MCF 10A (cell line): ENCODE measurements at regions not wholly inside any gene's neighbourhood (a gene's known extent, or its start where the extent isn't known, plus 50 kb on each side); places are given as distances from the start of the nearest gene placed in this dataset.

Experiments
- BruUV-seq: library from RNA; stranded (reverse); fragments of 400-500 nt; replicated peaks from 2 replicates; lab custom pipeline; 2021; lab: Mats Ljungman, UMichigan
- CTCF ChIA-PET: fragments of 300-600 bp; sonication (Branson Sonifier 250); formaldehyde crosslinking; extraction: SDS; loops from one replicate; lab custom pipeline; 2021; ENCODE audit warnings: antibody characterized with exemption, inconsistent platforms; lab: Yijun Ruan, JAX
- POLR2A ChIA-PET: fragments of 300-600, 350-650 bp; sonication (Branson Sonifier 250); formaldehyde crosslinking; extraction: SDS; loops from one replicate; lab custom pipeline; 2020; ENCODE audit warnings: antibody characterized with exemption, inconsistent platforms; lab: Yijun Ruan, JAX
- DNase-seq: peaks from one replicate; pipeline ENCODE4 v3.0.0-alpha.2; 2018; ENCODE audit not compliant: unreplicated experiment
- H3K27ac Mint-ChIP-seq: one replicate; pipeline ENCODE4 v1.8.0; 2022; ENCODE audit warnings: mild to moderate bottlenecking, low read depth, mixed read lengths; ENCODE audit not compliant: unreplicated experiment
- H3K27me3 Mint-ChIP-seq: one replicate; pipeline ENCODE4 v1.8.0; 2022; ENCODE audit warnings: mixed read lengths; ENCODE audit not compliant: insufficient read depth, unreplicated experiment
- H3K36me3 Mint-ChIP-seq: one replicate; pipeline ENCODE4 v1.8.0; 2022; ENCODE audit warnings: mild to moderate bottlenecking, moderate library complexity, mixed read lengths; ENCODE audit not compliant: insufficient read depth, unreplicated experiment
- H3K4me1 Mint-ChIP-seq: one replicate; pipeline ENCODE4 v1.8.0; 2022; ENCODE audit warnings: mixed read lengths; ENCODE audit not compliant: insufficient read depth, unreplicated experiment
- H3K4me3 Mint-ChIP-seq: one replicate; pipeline ENCODE4 v1.8.0; 2022; ENCODE audit warnings: mild to moderate bottlenecking, moderate library complexity, mixed read lengths; ENCODE audit not compliant: unreplicated experiment
- H3K9me3 Mint-ChIP-seq: one replicate; pipeline ENCODE4 v1.8.0; 2022; ENCODE audit warnings: mixed read lengths; ENCODE audit not compliant: unreplicated experiment
- intact Hi-C: fragments of 100-400 bp; cut with micrococcal nuclease; formaldehyde crosslinking; loops from 2 replicates; pipeline ENCODE4 v1.14.1; 2022
- TF ChIP-seq, protein P1 (sequence below): fragments of 200-600 bp; IDR thresholded peaks from one replicate; pipeline ENCODE4 v1.8.0; 2022; ENCODE audit warnings: antibody characterized with exemption, mild to moderate bottlenecking; ENCODE audit not compliant: unreplicated experiment

- H3K27ac Mint-ChIP-seq, result no peak overlapping the region
- BruUV-seq, result no TSS peak
Observed at GRCh38 chr2:153739394-153739793, 132.3 kb upstream of the GALNT13 start.

DNA sequence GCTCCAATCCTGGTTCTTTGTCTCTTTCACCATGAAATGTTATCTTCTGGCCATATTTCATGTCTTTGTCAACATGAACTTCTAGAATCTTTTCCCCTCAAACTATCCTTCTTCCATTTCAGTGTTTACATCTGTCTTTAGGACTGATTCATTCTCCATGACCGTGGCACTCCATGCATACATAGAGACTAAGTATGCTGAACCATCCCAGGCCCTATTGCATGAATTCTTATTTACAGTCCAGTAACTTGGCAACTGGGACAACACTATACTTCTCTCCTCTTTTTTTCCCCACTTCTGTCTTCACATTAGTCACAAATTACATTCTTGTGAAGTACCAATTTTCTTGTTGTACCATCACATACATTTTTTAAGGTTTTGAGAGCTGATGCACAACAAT, 109.8 kb upstream of the GALNT13 start:
- Mint-ChIP-seq H3K27me3 (no peaks in the 10 kb centered on the region), H3K27ac (no peak overlapping the region), H3K36me3 (no peaks in the 10 kb centered on the region), H3K4me3 (no peak overlapping the region), H3K9me3 (peaks cover 21% of the 10 kb centered on the region), H3K4me1 (no peaks in the 10 kb centered on the region)
- no peak for DNase-seq
- TF ChIP-seq, protein P1, sequence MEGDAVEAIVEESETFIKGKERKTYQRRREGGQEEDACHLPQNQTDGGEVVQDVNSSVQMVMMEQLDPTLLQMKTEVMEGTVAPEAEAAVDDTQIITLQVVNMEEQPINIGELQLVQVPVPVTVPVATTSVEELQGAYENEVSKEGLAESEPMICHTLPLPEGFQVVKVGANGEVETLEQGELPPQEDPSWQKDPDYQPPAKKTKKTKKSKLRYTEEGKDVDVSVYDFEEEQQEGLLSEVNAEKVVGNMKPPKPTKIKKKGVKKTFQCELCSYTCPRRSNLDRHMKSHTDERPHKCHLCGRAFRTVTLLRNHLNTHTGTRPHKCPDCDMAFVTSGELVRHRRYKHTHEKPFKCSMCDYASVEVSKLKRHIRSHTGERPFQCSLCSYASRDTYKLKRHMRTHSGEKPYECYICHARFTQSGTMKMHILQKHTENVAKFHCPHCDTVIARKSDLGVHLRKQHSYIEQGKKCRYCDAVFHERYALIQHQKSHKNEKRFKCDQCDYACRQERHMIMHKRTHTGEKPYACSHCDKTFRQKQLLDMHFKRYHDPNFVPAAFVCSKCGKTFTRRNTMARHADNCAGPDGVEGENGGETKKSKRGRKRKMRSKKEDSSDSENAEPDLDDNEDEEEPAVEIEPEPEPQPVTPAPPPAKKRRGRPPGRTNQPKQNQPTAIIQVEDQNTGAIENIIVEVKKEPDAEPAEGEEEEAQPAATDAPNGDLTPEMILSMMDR, result no peak
- ChIA-PET CTCF (no interaction called here), POLR2A (no interaction called here)
- BruUV-seq, result no TSS peak
- intact Hi-C loops, result no loop called here

More at GRCh38 chr2:153739394-153739793, 132.3 kb upstream of the GALNT13 start:
- no peak for DNase-seq
- intact Hi-C loops, result no loop called here
- no peaks in the 10 kb centered on the region for H3K4me1 Mint-ChIP-seq
- ChIA-PET POLR2A (no interaction called here), CTCF (no interaction called here)
- H3K9me3 Mint-ChIP-seq, result peaks cover 7% of the 10 kb centered on the region
- no peaks in the 10 kb centered on the region for H3K27me3 Mint-ChIP-seq
- H3K36me3 Mint-ChIP-seq, result no peaks in the 10 kb centered on the region
- no peak overlapping the region for H3K4me3 Mint-ChIP-seq
- TF ChIP-seq, protein P1, result no peak

GRCh38 chr2:153766415-153766814, 105.3 kb upstream of the GALNT13 start:
- ChIA-PET POLR2A (no interaction called here), CTCF (interaction anchor here (0.5 kb wide), 1 partner anchor 178 kb away, joined by 3 read pairs; no protein-coding TSS in a partner anchor)
- intact Hi-C loops, result no loop called here
- Mint-ChIP-seq H3K36me3 (no peaks in the 10 kb centered on the region), H3K4me1 (no peaks in the 10 kb centered on the region), H3K4me3 (no peak overlapping the region), H3K27me3 (no peaks in the 10 kb centered on the region), H3K9me3 (peaks cover 36% of the 10 kb centered on the region), H3K27ac (no peak overlapping the region)
- no TSS peak for BruUV-seq
- TF ChIP-seq, protein P1, result no peak
- DNase-seq, result no peak

- BruUV-seq, result no TSS peak
- no peaks in the 10 kb centered on the region for H3K27me3 Mint-ChIP-seq
- POLR2A ChIA-PET, result no interaction called here
- no peaks in the 10 kb centered on the region for H3K4me1 Mint-ChIP-seq
- peaks cover 27% of the 10 kb centered on the region for H3K9me3 Mint-ChIP-seq
- TF ChIP-seq, protein P1, result peak; percentile 9
- H3K36me3 Mint-ChIP-seq, result no peaks in the 10 kb centered on the region
- H3K4me3 Mint-ChIP-seq, result no peak overlapping the region
- CTCF ChIA-PET, result interaction anchor here (0.6 kb wide), 1 partner anchor 604 kb away, joined by 3 read pairs; no protein-coding TSS in a partner anchor
- intact Hi-C loops, result loop anchor here (5.0 kb wide), 1 partner anchor 607 kb away; no protein-coding TSS in a partner anchor
- no peak overlapping the region for H3K27ac Mint-ChIP-seq
- peak; percentile 17 for DNase-seq
Observed at GRCh38 chr2:153770359-153770991, 101.2 kb upstream of the GALNT13 start.
